Common myeloid progenitor, CD34-positive (primary cell): ENCODE measurements at regions not wholly inside any gene's neighbourhood (a gene's known extent, or its start where the extent isn't known, plus 50 kb on each side); places are given as distances from the start of the nearest gene placed in this dataset.
A peak's percentile ranks its signal among the peaks of the same experiment; 100 is the strongest.

ENCODE experiments used
- CTCF ChIA-PET: fragments of 350-600 bp; sonication (Branson Sonifier 250); formaldehyde crosslinking; loops from one replicate; lab custom pipeline; 2021; ENCODE audit warnings: antibody characterized with exemption; lab: Charles Lee
- POLR2A ChIA-PET: fragments of 350-600 bp; sonication (Branson Sonifier 250); formaldehyde crosslinking; loops from one replicate; lab custom pipeline; 2021; ENCODE audit warnings: antibody characterized with exemption; lab: Charles Lee
- DNase-seq, 3 donors: peaks; one replicate each; pipeline versions ENCODE4 v3.0.0 to v3.0.0-alpha.2; 2013
- H3K27ac ChIP-seq, 2 experiments: 1 replicate in 1 of 2; 2 replicates in 1 of 2; pipeline ENCODE4 v1.7.0; 2013; ENCODE audit warnings: inconsistent platforms in 2 of 2, low read length in 2 of 2, mild to moderate bottlenecking in 2 of 2, low read depth in 1 of 2, moderate library complexity in 1 of 2; ENCODE audit not compliant: severe bottlenecking in 2 of 2, insufficient read depth in 1 of 2, poor library complexity in 1 of 2
- H3K27me3 ChIP-seq, 5 experiments: replicated peaks in 2 of 5; 1 replicate in 3 of 5; 2 replicates in 2 of 5; pipeline versions ENCODE4 v1.6.1 to v1.7.0; 2013; ENCODE audit warnings: low read length in 4 of 5, mild to moderate bottlenecking in 2 of 5, moderate library complexity in 2 of 5, inconsistent platforms in 1 of 5; ENCODE audit not compliant: insufficient read depth in 5 of 5, control insufficient read depth in 4 of 5
- H3K36me3 ChIP-seq, 4 experiments: 1 replicate in 2 of 4; 2 replicates in 2 of 4; pipeline versions ENCODE4 v1.6.1 to v1.7.0; 2013; ENCODE audit warnings: low read length in 3 of 4, control low read depth in 1 of 4, mild to moderate bottlenecking in 1 of 4; ENCODE audit not compliant: control insufficient read depth in 4 of 4, insufficient read depth in 4 of 4
- H3K4me1 ChIP-seq, 4 experiments: 1 replicate in 3 of 4; 2 replicates in 1 of 4; pipeline versions ENCODE4 v1.6.1 to v1.7.1; 2013; ENCODE audit warnings: low read length in 3 of 4, mild to moderate bottlenecking in 3 of 4, control low read depth in 1 of 4, inconsistent platforms in 1 of 4, moderate library complexity in 1 of 4; ENCODE audit not compliant: control insufficient read depth in 4 of 4, insufficient read depth in 4 of 4; ENCODE audit errors: control extremely low read depth in 1 of 4
- H3K4me3 ChIP-seq, 7 experiments: 1 replicate in 4 of 7; 2 replicates in 3 of 7; pipeline versions ENCODE4 v1.5.1 to v1.7.0; 2013; ENCODE audit warnings: mild to moderate bottlenecking in 7 of 7, low read length in 6 of 7, moderate library complexity in 6 of 7, inconsistent platforms in 2 of 7, low read depth in 2 of 7, control low read depth in 1 of 7; ENCODE audit not compliant: insufficient read depth in 4 of 7, control insufficient read depth in 1 of 7; ENCODE audit errors: extremely low read depth in 1 of 7
- H3K9me3 ChIP-seq, 5 experiments: 1 replicate in 4 of 5; 2 replicates in 1 of 5; pipeline versions ENCODE4 v1.6.1 to v1.7.1; 2013; ENCODE audit warnings: low read length in 4 of 5, mild to moderate bottlenecking in 2 of 5, inconsistent platforms in 1 of 5, low read depth in 1 of 5, moderate library complexity in 1 of 5; ENCODE audit not compliant: control insufficient read depth in 4 of 5, insufficient read depth in 2 of 5; ENCODE audit errors: control extremely low read depth in 1 of 5
- whole genome bisulfite sequencing: methylation state at CpG from one replicate; pipeline ENCODE4 v1.1.5; 2013; ENCODE audit not compliant: insufficient coverage; 5-methylcytosine and 5-hydroxymethylcytosine counted together

- no peak for DNase-seq
- POLR2A ChIA-PET = no interaction called here
- H3K27ac ChIP-seq = no peak overlapping the region
- peaks cover 0 to 2% (median 0%) of the 10 kb centered on the region in 5 experiments for H3K9me3 ChIP-seq
- CTCF ChIA-PET = no interaction called here
- H3K27me3 ChIP-seq = peaks cover 0 to 4% (median 0%) of the 10 kb centered on the region in 5 experiments
- WGBS = 93% methylated on average over 3 of the region's 3 CpGs
- no peaks in the 10 kb centered on the region for H3K36me3 ChIP-seq
- no peak overlapping the region for H3K4me3 ChIP-seq
- no peaks in the 10 kb centered on the region for H3K4me1 ChIP-seq
These were observed 54.1 kb upstream of the PRPS1 start for GRCh38 chrX:107574054-107574683.

DNA sequence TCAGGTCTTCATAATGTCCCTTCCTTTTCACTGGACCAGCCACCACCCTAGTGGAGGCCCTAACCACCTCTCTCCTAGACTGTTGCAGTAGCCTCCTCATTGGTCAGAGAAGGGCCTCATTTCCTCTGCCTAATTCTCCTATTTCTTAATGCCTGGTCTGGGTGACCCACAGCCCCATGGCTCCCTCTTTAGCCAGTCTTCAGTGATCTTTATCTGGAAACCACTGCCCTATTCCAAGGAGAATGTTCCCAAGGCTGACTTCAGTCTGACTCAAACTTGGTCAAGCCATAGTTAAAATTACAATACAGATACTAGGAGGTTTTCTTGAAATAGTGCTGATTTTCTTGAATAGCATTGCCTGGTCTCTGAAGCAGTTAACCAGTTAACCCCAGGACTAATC is 53.6 kb upstream of the PRPS1 start:
- Histone ChIP-seq H3K27me3 (peaks cover 0 to 4% (median 0%) of the 10 kb centered on the region in 5 experiments), H3K9me3 (peaks cover 0 to 2% (median 0%) of the 10 kb centered on the region in 5 experiments), H3K36me3 (no peaks in the 10 kb centered on the region), H3K4me3 (no peak overlapping the region), H3K4me1 (no peaks in the 10 kb centered on the region), H3K27ac (no peak overlapping the region)
- ChIA-PET POLR2A (no interaction called here), CTCF (no interaction called here)
- no peak for DNase-seq

- CTCF ChIA-PET = no interaction called here
- Histone ChIP-seq H3K4me1 (no peaks in the 10 kb centered on the region), H3K27ac (no peak overlapping the region), H3K27me3 (peaks cover 0 to 4% (median 0%) of the 10 kb centered on the region in 5 experiments), H3K4me3 (no peak overlapping the region), H3K36me3 (no peaks in the 10 kb centered on the region), H3K9me3 (peaks cover 0 to 2% (median 0%) of the 10 kb centered on the region in 5 experiments)
- POLR2A ChIA-PET = no interaction called here
- WGBS = 71% methylated on average over 2 of the region's 3 CpGs
- DNase-seq = no peak
These were observed 51.9 kb upstream of the PRPS1 start for GRCh38 chrX:107576392-107576791.

- WGBS = no CpG with 5 or more reads among the region's 1 CpG
- no peak for DNase-seq
- H3K27me3 ChIP-seq = peaks cover 0 to 4% (median 0%) of the 10 kb centered on the region in 5 experiments
- no peak overlapping the region for H3K4me3 ChIP-seq
- ChIA-PET POLR2A (no interaction called here), CTCF (no interaction called here)
- H3K36me3 ChIP-seq = no peaks in the 10 kb centered on the region
- no peak overlapping the region for H3K27ac ChIP-seq
- H3K9me3 ChIP-seq = peaks cover 0 to 1% (median 0%) of the 10 kb centered on the region in 5 experiments
- no peaks in the 10 kb centered on the region for H3K4me1 ChIP-seq
These were observed 51.5 kb upstream of the PRPS1 start for GRCh38 chrX:107576841-107577240.

DNA sequence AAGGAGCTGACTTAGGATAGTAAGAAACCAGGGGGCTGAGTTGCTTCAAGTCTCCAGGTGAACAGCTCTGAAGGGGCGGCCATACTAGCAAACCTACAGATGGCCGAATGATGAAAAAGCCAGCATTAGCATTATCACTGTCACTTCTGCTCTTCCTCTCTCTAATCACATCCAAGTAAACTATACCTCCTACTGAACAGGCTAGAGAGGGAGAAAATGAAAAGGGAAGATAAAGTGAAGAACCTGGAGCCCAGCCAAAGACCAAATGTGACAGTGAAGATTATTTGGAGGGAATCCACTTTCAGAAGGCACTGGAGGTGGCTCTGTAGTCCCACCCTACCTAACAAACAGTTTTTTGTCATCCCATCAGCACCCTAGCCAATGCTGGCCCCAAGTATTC is 50.4 kb upstream of the PRPS1 start:
- peak in 1 of 3 donors; percentile 1 for DNase-seq
- ChIA-PET POLR2A (no interaction called here), CTCF (no interaction called here)
- no peaks in the 10 kb centered on the region for H3K4me1 ChIP-seq
- no peak overlapping the region for H3K4me3 ChIP-seq
- H3K27ac ChIP-seq = no peak overlapping the region
- H3K9me3 ChIP-seq = peaks cover 0 to 3% (median 0%) of the 10 kb centered on the region in 5 experiments
- H3K27me3 ChIP-seq = peaks cover 0 to 4% (median 0%) of the 10 kb centered on the region in 5 experiments
- no peaks in the 10 kb centered on the region for H3K36me3 ChIP-seq
- no CpG with 5 or more reads among the region's 2 CpGs for WGBS
